HG02759 (cell line): ENCODE measurements at regions not wholly inside any gene's neighbourhood (a gene's known extent, or its start where the extent isn't known, plus 50 kb on each side); places are given as distances from the start of the nearest gene placed in this dataset.
"Not testable (repeated sequence)": the region's sequence is repeated elsewhere in the genome, so short reads cannot be mapped to it uniquely, and the experiment has no call there.

ENCODE experiments used
- ATAC-seq: cut with Tn5 transposase; IDR thresholded peaks from one replicate; pipeline ENCODE4 v1.9.1; 2021; ENCODE audit warnings: mild to moderate bottlenecking, moderate library complexity; ENCODE audit not compliant: unreplicated experiment

DNA sequence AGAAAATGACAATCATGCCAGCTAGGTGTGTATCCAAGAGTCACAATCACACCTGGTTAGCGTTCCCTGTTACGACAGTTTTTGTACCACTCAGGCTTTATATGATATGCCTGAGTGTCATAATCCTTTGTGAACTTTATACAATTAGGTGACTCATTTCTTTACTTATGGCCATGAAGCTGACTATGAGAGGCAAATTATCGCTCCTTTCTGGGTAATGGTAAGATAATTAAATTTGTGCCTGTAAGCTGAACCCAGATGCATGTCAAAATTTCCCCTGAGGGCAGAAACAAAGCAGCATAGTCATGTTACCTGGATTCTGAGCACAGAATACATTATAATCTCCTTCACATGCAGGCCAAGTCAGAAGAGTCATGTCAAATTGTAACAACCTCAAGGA, 970.1 kb upstream of the AMELY start:
- no peak for ATAC-seq

DNA sequence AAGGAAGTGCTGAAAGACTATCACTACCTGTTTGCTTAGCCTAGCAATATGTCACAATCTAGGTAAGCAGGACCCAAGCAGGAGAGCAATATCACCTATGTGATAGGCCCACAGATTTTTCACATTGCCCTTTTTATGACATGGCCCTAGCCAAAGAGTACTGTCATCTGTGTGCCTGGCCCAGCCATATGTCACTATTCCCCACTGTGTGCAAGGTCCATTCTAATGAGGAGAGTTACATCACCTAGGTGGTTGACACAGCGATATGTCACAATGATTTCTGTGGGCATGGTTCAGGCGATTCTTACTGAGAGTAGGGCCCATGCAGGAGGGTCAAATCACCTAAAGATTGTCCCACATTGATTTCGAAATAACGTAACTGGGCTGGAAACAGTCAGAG, 967.7 kb upstream of the AMELY start:
- no peak for ATAC-seq

DNA sequence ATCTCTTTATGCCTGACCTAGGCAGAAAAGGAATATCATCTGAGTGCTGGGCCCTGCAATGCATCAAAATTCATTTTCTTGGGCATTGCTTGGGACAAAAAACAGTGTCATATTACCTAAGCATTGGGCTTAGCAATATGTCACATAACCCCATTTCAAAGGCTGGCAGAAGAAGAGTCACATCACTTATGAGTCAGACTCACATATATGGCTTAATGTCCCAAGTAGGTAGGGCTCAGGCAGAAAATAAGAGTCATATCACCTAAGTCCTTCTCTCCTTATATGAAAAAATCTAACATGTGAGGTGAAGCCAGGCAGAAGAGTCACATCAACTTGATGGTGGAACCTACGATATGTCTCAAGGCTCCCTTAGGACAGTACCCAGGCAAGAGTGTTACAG, 967.2 kb upstream of the AMELY start:
- ATAC-seq: no peak

DNA sequence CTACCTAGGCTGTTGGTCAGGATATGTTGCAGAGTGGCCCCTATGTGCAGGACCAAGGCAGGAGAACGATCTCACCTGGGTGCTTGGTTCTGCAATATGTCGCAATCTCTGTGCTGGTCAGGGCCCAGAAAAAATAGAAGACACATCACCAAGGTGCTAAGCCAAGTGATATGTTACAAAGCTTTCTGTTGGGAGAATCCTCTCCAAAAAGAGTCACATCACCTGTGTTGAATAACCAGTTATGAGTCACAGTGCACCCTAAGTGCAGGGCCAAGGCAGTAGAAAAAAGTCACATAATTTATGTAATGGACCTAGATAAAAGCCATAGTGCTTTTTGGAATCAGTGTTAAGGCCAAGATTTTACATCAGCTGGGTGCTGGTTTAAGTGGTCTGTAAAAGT, 965.9 kb upstream of the AMELY start:
- ATAC-seq: no peak

DNA sequence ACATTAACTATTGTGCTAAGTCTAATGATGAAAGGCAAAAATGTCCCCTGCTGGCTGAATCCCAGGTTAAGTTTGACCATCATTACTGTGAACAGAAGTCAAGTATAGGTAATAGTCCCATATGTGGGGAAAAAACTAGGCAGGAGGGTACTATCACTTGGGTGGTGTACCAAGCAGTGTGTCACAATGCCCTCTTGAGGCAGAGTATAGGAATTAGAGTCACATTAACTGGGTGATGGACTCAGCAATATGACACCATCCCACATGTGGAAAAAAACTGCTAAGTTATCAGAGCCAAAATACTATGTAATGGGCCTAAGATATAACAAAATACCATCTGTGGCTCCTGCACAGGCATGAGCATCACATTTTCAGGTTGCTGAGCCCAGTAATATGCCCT, 962.5 kb upstream of the AMELY start:
- peak; percentile 56 for ATAC-seq

DNA sequence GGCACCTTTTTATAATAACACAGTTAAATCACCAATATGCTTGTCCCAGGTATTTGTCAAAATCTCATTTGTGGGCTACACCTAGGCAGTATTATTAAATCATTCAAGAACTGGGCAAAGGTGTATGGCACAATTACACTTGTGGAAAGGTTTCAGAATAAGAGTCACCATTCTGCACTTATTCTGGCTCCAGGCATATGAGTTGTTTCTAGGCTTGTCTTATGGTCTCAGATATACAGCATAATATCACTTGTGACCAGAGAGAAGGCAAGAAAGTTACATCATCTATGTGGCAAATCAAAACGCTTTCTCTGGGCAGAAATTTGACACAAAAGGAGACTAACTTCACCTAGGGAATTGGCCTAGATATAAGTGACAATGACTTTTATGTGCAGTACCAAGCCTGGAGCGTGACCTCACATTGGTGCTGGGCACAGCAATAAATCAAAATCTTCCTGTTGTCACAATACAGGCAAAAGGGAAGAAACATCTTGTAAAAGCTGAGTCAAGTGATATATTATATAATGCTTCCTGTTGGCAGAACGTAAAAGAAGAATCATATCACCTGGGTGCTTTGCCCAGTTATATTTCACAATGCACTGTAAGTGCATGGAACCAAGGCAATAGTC, 959.9 kb upstream of the AMELY start:
- no peak for ATAC-seq

DNA sequence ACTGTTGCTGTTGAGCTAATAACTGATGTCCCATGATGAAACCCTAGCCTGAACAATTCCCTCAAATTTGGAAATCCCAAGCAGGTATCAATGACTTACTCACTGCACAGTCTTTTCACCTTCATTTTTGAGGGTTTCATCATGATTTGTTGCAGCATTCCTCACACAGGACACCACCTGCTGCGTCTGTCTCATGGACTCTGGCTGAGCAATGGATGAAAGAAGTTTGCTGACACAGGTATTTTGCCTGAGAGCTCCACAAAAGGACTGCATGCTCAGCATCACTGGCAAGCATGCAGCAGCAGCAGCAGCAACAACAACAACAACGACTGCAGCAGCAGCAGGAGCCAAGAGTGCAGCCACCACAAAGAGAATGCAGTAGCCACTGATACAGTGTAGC, 955.4 kb upstream of the AMELY start:
- ATAC-seq: no peak

DNA sequence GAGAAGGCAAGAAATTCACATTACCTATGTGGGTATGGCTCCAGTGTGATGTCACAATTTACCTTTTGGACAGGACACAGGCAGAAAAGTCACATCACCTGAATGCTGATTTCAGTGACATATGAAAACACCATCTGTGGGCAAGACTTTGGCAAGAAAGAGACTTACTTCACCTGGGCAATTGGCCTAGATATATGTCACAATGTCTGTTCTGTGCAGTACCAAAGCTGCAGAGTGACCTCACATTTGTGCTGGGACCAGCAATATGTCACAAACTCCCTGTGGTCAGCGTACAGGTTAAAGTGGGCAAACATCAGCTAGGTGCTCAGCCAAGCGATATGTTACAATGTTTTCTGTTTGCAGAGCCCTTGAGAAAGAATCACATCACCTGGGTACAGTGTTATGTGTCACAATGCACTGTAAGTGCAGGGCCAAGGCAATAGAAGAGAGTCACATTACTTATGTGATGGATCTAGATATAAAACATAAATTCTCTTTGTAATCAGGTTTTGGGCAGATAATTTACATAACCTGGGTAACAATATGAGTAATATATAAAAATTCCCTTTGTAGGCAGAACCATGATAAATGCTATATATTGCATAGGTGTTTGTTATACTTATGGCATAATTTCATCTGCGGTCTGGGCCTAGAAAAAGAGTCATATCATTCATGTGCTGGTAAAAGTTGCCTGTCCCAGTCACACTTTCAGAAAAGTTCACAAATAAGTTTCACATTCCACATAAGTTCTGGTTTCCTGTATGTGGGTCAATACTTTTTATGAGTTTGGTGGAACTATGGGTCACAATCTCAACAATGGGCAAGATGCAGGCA, 949.4 kb upstream of the AMELY start:
- ATAC-seq: no peak

DNA sequence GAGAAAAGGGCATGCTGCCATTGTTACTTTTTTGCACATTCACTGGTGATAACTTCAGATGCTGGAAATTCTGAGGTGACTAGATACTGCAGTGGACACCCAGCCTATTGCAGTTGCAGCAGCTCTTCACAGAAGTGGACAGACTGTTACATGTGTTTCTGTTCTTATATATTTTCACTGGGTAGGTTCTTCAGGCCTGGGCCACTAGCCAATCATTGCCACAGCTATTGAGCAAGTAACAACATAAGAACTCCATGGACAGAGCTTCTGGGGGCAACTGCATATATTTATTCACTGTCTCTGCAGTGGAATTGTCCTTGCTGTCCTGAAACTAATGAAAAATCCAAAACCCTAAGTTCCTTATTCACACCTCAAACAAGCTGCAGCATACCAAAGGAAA, 938.6 kb upstream of the AMELY start:
- no peak for ATAC-seq

DNA sequence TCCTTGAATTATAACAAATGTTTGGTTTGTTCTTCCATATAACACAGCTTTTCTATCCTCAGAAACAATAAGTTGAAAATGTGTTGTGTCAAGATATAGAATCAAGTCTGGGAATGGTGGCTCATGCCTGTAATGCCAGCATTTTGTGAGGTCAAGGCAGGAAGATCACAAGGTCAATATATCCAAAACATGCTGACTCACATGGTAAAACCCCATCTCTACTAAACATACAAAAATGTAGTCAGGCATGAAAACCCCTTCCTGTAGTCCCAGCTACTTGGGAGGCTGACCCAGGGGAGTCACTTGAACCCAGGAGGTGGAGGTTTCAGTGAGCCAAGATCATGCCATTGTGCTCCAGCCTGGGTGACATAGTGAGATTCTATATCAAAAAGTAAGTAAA, 934.2 kb upstream of the AMELY start:
- ATAC-seq: no peak

DNA sequence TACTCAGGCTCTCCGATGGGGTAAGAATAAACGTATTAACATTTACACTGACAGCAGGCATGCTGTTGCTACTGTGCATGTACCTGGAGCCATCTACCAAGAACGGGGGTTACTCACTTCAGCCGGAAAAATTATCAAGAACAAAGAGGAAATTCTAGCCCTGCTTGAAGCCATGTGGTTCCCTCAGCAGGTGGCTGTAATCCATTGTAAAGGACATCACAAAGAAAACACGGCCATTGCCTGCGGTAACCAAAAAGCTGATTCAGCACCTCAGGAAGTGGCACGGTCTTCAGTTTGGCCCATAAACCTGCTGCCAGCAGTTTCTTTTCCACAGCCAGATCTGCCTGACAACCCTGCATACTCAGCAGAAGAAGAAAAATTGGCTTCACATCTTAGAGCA, 925.5 kb upstream of the AMELY start:
- ATAC-seq: no peak

DNA sequence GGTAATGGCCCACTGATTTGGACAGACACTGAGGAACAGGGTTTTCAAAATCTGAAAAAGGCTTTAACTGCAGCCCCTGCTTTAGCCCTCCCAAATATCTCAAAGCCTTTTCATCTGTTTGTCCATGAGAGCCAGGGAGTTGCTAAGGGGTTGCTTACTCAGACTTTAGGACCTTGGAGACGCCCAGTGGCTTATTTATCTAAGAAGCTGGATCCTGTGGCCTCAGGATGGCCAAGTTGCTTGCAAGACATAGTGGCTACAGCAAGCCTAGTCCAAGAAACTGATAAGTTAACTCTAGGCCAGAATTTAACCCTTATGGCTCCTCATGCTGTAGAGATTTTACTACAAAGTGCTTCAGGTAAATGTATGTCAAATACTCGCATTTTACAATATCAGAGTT, 924.8 kb upstream of the AMELY start:
- no peak for ATAC-seq

DNA sequence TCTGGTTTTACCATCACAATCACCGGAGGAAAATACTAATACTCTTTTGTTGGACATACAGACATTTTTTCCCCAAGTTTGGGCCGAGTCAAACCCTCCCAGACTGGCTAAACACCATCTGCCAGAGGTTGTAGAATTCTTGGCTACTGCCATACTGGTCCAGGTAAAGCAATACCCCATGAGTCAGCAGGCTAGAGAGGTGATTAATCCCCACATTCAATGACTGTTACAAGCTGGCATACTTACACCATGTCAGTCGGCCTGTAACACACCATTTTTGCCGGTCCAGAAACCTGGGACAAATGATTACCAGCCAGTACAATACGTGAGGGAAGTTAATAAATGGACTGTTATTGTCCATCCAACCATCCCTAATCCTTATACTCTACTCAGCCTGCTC, 923.9 kb upstream of the AMELY start:
- ATAC-seq: no peak

DNA sequence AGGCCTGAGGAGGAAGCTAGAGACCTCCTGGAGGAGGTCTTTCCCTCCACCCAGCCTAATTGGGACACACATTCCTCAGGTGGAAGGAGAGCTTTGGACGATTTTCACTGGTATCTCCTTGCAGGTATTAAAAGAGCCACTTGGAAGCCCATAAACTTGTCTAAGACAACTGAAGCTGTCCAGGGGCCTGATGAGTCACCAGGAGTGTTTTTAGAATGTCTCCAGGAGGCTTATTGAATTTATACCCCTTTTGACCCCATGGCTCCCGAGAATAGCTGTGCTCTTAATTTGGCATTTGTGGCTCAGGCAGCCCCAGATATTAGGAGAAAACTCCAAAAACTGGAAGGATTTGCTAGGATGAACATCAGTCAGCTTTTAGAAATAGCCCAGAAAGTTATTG, 922.7 kb upstream of the AMELY start:
- no peak for ATAC-seq

DNA sequence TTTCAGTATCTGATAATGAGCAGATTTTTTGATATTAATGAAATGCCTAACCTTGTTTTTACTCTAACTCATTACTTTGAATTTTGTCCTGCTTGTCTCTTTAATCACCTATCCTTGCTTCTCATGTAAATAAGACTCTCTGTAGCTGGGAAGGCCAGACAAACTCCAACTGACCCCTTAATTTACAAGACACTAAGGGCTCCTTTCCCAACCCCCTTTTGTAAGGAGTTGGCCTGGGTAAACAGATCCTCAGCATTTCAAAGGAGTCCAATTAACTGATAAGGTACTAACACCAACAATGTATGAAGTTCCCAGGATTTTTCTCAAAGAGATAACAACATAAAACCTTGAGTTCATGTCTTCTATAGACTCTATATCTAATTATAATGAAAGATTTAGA, 919.3 kb upstream of the AMELY start:
- ATAC-seq: not testable (repeated sequence)

DNA sequence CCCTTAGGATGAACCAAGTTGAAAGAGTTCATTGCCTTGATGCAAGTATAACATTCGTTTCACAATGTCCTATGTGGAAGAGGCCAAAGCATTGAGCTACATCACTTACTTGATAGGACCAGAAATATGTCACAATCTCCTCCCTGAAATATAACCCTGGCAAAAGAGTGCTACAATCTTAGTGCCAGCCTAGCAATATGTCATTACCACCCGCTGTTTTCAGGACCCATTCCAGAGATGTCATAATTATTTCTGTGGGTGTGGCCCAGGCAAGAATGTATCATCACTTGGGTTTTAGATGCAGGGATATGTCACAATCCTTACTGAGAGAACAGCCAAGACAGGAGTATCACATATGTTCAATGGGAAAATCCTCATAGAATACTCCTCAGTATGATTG, 915.0 kb upstream of the AMELY start:
- no peak for ATAC-seq

DNA sequence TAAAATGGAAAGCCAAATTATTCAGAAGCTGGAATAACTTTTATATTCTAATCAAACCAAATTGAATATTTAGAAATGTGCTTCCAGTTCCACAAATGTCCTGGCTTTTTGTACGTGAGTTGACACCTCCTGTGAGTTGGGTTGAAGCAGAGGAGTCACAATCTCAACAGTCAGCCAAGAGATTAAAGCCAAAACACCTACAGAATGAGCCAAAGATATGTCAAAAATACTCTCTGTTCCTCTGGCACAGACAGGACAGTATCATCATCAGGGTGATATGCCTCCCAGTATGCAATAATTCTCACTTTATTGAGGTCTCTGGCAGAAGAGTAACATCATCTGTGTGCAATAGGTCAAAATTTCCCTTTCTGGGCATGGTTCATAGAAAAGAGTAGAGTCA, 914.3 kb upstream of the AMELY start:
- no peak for ATAC-seq

DNA sequence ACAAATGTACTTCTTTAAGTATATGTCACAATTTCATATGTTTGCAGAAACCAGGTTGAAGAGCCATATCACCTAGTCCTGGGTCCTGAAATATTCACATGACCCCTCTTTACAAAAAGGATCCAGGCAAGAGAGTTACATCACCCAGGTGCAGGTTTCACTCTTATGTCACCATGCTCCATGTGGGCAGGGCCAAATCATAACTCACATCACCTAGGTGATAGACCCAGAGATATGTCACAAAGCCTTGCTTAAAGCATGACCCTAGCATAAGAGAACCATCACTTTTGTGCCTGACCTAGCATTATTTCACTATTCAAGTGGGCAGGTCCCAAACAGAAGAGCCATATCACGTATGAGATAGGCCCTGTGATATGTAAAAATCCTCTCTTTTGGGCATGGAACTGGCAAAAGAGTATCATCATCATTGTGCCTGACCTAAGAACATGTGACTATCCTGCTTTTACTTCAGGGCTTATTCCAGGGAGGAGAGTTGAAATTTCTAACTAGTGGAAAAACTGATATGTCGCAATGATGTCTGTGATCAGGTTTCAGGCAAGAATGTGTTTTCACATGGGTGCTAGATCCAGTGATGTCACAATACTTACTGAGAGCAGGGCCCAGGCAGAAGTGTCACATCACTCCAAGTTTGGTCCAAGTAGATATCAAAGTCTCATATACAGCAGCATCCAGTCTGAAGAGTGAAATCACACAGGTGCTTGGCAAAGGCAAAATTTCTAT, 909.9 kb upstream of the AMELY start:
- no peak for ATAC-seq

DNA sequence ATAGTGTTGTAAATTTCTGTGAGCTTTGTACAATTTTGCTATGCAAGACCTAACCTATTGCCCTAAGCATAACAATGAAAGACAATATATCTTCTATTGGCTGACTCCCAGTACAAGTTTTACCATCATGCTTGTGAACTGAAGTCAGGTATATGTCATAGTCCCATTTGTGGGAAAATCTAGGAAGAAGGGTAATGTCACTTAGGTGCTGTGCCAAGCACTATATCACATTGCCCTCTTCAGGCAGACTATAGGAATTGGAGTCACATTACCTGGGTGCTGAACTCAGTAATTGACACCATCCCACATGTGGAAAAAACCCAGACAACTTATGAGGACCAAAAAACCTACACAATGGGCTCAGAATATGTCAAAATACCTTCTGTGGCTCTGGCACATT, 907.4 kb upstream of the AMELY start:
- no peak for ATAC-seq

DNA sequence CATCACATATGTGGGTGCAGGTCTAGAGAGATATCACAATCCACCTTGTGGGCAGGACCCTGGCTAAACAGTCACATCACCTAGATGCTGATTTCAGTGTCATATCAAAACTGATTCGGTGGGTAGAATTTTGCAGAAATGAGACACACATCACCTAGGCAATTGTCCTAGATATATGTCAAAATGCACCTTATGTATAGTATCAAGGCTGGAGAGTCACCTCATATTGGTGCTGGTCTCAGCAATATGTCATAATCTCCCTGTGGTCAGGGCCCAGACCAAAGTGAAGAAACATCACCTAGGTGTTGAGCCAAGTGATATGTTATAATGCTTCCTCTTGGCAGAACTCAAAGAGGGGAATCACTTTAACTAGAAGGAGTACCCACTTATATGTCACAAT, 905.0 kb upstream of the AMELY start:
- ATAC-seq: no peak

DNA sequence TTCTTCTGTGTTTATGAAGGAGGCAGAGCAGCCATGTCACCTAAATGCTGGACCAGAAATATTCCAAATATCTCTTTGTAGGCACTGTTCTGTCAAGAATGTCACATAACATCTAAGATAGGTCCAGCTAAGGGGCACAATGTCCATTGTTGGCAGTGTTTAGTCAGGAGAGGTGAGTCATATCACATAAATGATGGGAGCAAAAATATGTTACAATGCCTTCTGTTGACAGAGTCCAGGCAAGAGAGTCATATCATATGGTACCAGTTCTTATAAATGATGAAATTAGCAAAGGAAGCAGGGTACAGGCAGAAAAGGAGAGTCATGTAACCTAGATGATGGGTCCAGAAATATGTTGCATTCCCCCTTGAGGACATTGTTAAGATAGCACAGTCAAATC, 904.4 kb upstream of the AMELY start:
- ATAC-seq: no peak

DNA sequence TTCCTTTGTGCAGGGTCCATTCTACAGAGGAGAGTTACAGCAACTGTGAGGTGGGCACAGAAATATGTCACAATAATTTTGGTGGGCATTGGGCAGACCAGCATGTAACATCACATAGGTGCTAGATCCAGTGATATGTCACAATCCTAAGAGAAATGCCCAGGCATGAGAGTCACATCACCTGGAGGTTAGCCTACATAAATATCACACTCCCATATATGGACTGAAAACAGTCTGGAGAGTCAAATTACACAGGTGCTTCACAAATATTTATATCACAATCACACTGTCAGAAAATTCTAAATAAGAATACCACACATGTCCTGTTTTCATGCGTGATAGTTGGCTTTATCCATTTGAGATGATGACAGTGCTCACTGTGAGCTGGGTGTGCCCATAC, 903.7 kb upstream of the AMELY start:
- ATAC-seq: no peak
